Liver (tissue), 8 donors: ENCODE measurements at regions not wholly inside any gene's neighbourhood (a gene's known extent, or its start where the extent isn't known, plus 50 kb on each side); places are given as distances from the start of the nearest gene placed in this dataset.

ENCODE experiments used
- DNase-seq: peaks from one replicate; pipeline ENCODE4 v3.0.0-alpha.2; 2017; ENCODE audit warnings: low spot score
- H3K27ac ChIP-seq, 2 donors: one replicate each; pipeline ENCODE4 v1.7.0; 2013; ENCODE audit warnings: inconsistent platforms in 2 of 2, low read length in 2 of 2, control low read depth in 1 of 2, low read depth in 1 of 2, mild to moderate bottlenecking in 1 of 2
- H3K27me3 ChIP-seq, 4 donors: one replicate each; pipeline versions ENCODE4 v1.6.1 to v1.7.0; 2013; ENCODE audit warnings: low read length in 3 of 4, inconsistent platforms in 1 of 4, mild to moderate bottlenecking in 1 of 4, moderate library complexity in 1 of 4; ENCODE audit not compliant: control insufficient read depth in 4 of 4, insufficient read depth in 4 of 4
- H3K36me3 ChIP-seq, 4 donors: one replicate each; pipeline versions ENCODE4 v1.6.1 to v1.7.0; 2013; ENCODE audit warnings: low read length in 3 of 4, mild to moderate bottlenecking in 3 of 4, low read depth in 1 of 4, moderate library complexity in 1 of 4; ENCODE audit not compliant: control insufficient read depth in 4 of 4, insufficient read depth in 3 of 4
- H3K4me1 ChIP-seq, 4 donors: one replicate each; pipeline versions ENCODE4 v1.6.1 to v1.7.0; 2013; ENCODE audit warnings: low read length in 3 of 4, mild to moderate bottlenecking in 3 of 4, moderate library complexity in 1 of 4; ENCODE audit not compliant: control insufficient read depth in 4 of 4, insufficient read depth in 4 of 4
- H3K4me3 ChIP-seq, 3 donors: one replicate each; pipeline versions ENCODE4 v1.6.1 to v1.7.0; 2013; ENCODE audit warnings: low read length in 3 of 3, control low read depth in 1 of 3, low read depth in 1 of 3, mild to moderate bottlenecking in 1 of 3
- H3K9ac ChIP-seq, 2 donors: one replicate each; pipeline ENCODE4 v1.7.0; 2013; ENCODE audit warnings: low read length in 2 of 2, mild to moderate bottlenecking in 2 of 2, moderate library complexity in 2 of 2, control low read depth in 1 of 2, low read depth in 1 of 2
- H3K9me3 ChIP-seq, 4 donors: one replicate each; pipeline versions ENCODE4 v1.6.1 to v1.7.0; 2013; ENCODE audit warnings: low read length in 3 of 4; ENCODE audit not compliant: control insufficient read depth in 4 of 4
- ATF3 ChIP-seq: IDR thresholded peaks from 2 replicates; pipeline ENCODE4 v1.6.1; 2016; ENCODE audit warnings: antibody characterized with exemption
- CTCF ChIP-seq: fragments of 150-350 bp; IDR thresholded peaks from 2 replicates; pipeline ENCODE4 v1.5.1; 2017; ENCODE audit warnings: improper control_type of control experiment, low read depth, low read length; ENCODE audit not compliant: missing input control
- EGR1 ChIP-seq, 2 donors: IDR thresholded peaks; 2 replicates each; pipeline ENCODE4 v1.6.1; 2016 to 2018; ENCODE audit warnings: antibody characterized with exemption in 2 of 2, low read depth in 2 of 2
- FOXA1 ChIP-seq: IDR thresholded peaks from 2 replicates; pipeline ENCODE4 v1.6.1; 2016; ENCODE audit warnings: antibody characterized with exemption
- FOXA2 ChIP-seq: IDR thresholded peaks from 2 replicates; pipeline ENCODE4 v1.6.1; 2016; ENCODE audit warnings: antibody characterized with exemption
- GABPA ChIP-seq, 2 donors: IDR thresholded peaks in 1 of 2; conservative IDR thresholded peaks in 1 of 2; 2 replicates each; pipeline ENCODE4 v1.6.1; 2016; ENCODE audit warnings: antibody characterized with exemption in 2 of 2, mild to moderate bottlenecking in 1 of 2, moderate library complexity in 1 of 2
- HNF4A ChIP-seq, 2 donors: conservative IDR thresholded peaks; 2 replicates each; pipeline ENCODE4 v1.6.1; 2016; ENCODE audit warnings: antibody characterized with exemption in 2 of 2, mild to moderate bottlenecking in 2 of 2
- HNF4G ChIP-seq: IDR thresholded peaks from 2 replicates; pipeline ENCODE4 v1.6.1; 2016; ENCODE audit warnings: antibody characterized with exemption
- JUND ChIP-seq, 2 donors: IDR thresholded peaks; 2 replicates each; pipeline ENCODE4 v1.6.1; 2016; ENCODE audit warnings: antibody characterized with exemption in 2 of 2
- NR2F2 ChIP-seq: IDR thresholded peaks from 2 replicates; pipeline ENCODE4 v1.6.1; 2016; ENCODE audit warnings: antibody characterized with exemption
- RAD21 ChIP-seq, 2 donors: IDR thresholded peaks; 2 replicates each; pipeline ENCODE4 v1.6.1; 2016; ENCODE audit warnings: antibody characterized with exemption in 2 of 2, mild to moderate bottlenecking in 2 of 2
- REST ChIP-seq: IDR thresholded peaks from 2 replicates; pipeline ENCODE4 v1.6.1; 2016; ENCODE audit warnings: antibody characterized with exemption, mild to moderate bottlenecking
- RXRA ChIP-seq, 2 donors: IDR thresholded peaks; 2 replicates each; pipeline ENCODE4 v1.6.1; 2017 to 2018; ENCODE audit warnings: antibody characterized with exemption in 2 of 2, mild to moderate bottlenecking in 1 of 2
- TAF1 ChIP-seq: conservative IDR thresholded peaks from 2 replicates; pipeline ENCODE4 v1.6.1; 2016; ENCODE audit warnings: antibody characterized with exemption, mild to moderate bottlenecking
- YY1 ChIP-seq: IDR thresholded peaks from 2 replicates; pipeline ENCODE4 v1.6.1; 2016; ENCODE audit warnings: antibody characterized with exemption, mild to moderate bottlenecking
- ZBTB33 ChIP-seq: IDR thresholded peaks from 2 replicates; pipeline ENCODE4 v1.6.1; 2016; ENCODE audit warnings: antibody characterized with exemption
- WGBS: extraction: QIAGEN DNeasy Blood & Tissue Kit; methylation state at CpG from one replicate; pipeline ENCODE4 v1.1.7; 2013; 5-methylcytosine and 5-hydroxymethylcytosine counted together
- TF ChIP-seq, protein P1 (sequence below): IDR thresholded peaks from 2 replicates; pipeline ENCODE4 v1.6.1; 2016; ENCODE audit warnings: antibody characterized with exemption
- donor health status: healthy.
- donor health status: healthy.
- donor health status: healthy.
- donor health status: healthy.
- donor health status: healthy.

DNA sequence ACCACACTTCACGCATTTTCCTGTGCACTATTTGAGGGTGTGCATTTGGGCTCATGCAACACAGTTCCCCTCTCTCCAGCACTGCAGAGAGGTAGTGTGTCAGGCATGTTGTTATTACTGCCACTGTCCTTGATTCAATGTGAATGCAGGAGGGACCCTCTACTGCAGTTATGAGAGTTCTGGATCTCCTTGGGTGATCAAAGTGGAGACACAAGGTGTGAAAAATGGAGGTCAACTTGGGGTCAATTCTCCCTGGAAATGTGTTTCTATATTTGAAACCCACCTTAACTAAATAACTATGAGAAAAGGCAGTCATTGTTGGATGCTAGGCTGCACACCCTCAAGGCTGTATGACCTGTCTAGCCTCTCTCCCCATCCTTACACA lies 73.9 kb upstream of the FAM171A1 start:
- no peaks in the 10 kb centered on the region for H3K36me3 ChIP-seq
- no peaks in the 10 kb centered on the region for H3K9me3 ChIP-seq
- H3K27ac ChIP-seq = no peak overlapping the region
- no peak overlapping the region for H3K9ac ChIP-seq
- no peak for DNase-seq
- TF ChIP-seq TAF1 (no peak), JUND (IDR thresholded peaks at IDR 0.05) (no peak), FOXA2 (no peak), HNF4A (conservative IDR thresholded peaks at IDR 0.05) (no peak)
- H3K4me1 ChIP-seq = no peaks in the 10 kb centered on the region
- no peak overlapping the region for H3K4me3 ChIP-seq
- 88% methylated on average over 1 of the region's 1 CpG for WGBS
- H3K27me3 ChIP-seq = peaks cover 0 to 10% (median 0%) of the 10 kb centered on the region in 4 donors

- Histone ChIP-seq H3K9me3 (no peaks in the 10 kb centered on the region), H3K4me3 (no peak overlapping the region), H3K36me3 (no peaks in the 10 kb centered on the region), H3K27me3 (peaks cover 0 to 12% (median 0%) of the 10 kb centered on the region in 4 donors), H3K9ac (no peak overlapping the region), H3K4me1 (no peaks in the 10 kb centered on the region), H3K27ac (no peak overlapping the region)
- TF ChIP-seq, protein P1, sequence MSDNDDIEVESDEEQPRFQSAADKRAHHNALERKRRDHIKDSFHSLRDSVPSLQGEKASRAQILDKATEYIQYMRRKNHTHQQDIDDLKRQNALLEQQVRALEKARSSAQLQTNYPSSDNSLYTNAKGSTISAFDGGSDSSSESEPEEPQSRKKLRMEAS = no peak
- TF ChIP-seq EGR1 (IDR thresholded peaks at IDR 0.05; ENCODE audit: low read depth in 2 of 2) (no peak), FOXA2 (no peak), RAD21 (IDR thresholded peaks at IDR 0.05) (no peak), FOXA1 (no peak), NR2F2 (no peak), YY1 (no peak), ZBTB33 (no peak), HNF4A (conservative IDR thresholded peaks at IDR 0.05) (no peak), GABPA (IDR thresholded peaks at IDR 0.05 in 1 of 2, conservative IDR thresholded peaks at IDR 0.05 in 1 of 2) (no peak), RXRA (IDR thresholded peaks at IDR 0.05) (no peak), JUND (IDR thresholded peaks at IDR 0.05) (no peak), CTCF (no peak), REST (no peak), ATF3 (no peak), HNF4G (no peak)
- no peak for DNase-seq
- WGBS = 53% methylated on average over 8 of the region's 8 CpGs
Observed at GRCh38 chr10:15444105-15445005, 73.3 kb upstream of the FAM171A1 start.
